ENCODE measurements at regions not wholly inside any gene's neighbourhood (a gene's known extent, or its start where the extent isn't known, plus 50 kb on each side); places are given as distances from the start of the nearest gene placed in this dataset.

- TF ChIP-seq EP300 (IDR thresholded peaks at IDR 0.05) (no peak), POLR2A (IDR thresholded peaks at IDR 0.05; ENCODE audit: low read depth) (no peak), POLR2AphosphoS5 (IDR thresholded peaks at IDR 0.05) (no peak)
- TF ChIP-seq, protein P1, sequence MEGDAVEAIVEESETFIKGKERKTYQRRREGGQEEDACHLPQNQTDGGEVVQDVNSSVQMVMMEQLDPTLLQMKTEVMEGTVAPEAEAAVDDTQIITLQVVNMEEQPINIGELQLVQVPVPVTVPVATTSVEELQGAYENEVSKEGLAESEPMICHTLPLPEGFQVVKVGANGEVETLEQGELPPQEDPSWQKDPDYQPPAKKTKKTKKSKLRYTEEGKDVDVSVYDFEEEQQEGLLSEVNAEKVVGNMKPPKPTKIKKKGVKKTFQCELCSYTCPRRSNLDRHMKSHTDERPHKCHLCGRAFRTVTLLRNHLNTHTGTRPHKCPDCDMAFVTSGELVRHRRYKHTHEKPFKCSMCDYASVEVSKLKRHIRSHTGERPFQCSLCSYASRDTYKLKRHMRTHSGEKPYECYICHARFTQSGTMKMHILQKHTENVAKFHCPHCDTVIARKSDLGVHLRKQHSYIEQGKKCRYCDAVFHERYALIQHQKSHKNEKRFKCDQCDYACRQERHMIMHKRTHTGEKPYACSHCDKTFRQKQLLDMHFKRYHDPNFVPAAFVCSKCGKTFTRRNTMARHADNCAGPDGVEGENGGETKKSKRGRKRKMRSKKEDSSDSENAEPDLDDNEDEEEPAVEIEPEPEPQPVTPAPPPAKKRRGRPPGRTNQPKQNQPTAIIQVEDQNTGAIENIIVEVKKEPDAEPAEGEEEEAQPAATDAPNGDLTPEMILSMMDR (IDR thresholded peaks at IDR 0.05): no peak
Observed at GRCh38 chr20:55159230-55159629, 683.8 kb downstream of the DOK5 start.

Measured in esophagus muscularis mucosa (tissue), 4 donors.